Stomach (tissue), 4 donors: ENCODE measurements at regions not wholly inside any gene's neighbourhood (a gene's known extent, or its start where the extent isn't known, plus 50 kb on each side); places are given as distances from the start of the nearest gene placed in this dataset.

ENCODE experiments used
- POLR2A ChIP-seq, 4 donors: fragments of 450-650 bp; IDR thresholded peaks; one replicate each; pipeline ENCODE4 v1.6.1; 2016; ENCODE audit warnings: antibody characterized with exemption in 4 of 4, control low read depth in 2 of 4, mild to moderate bottlenecking in 1 of 4, moderate library complexity in 1 of 4
- POLR2AphosphoS5 ChIP-seq, 3 donors: sonication (generic); formaldehyde crosslinking; IDR thresholded peaks; one replicate each; pipeline ENCODE4 v1.6.1; 2016; ENCODE audit warnings: antibody characterized with exemption in 3 of 3
- TF ChIP-seq, protein P1 (sequence below), 7 experiments: fragments of 450-650 bp in 4 of 7; fragments of 200-600 bp in 3 of 7; sonication (generic) in 3 of 7; IDR thresholded peaks; one replicate each; pipeline ENCODE4 v1.5.1; 2016 to 2019; ENCODE audit warnings: antibody characterized with exemption in 7 of 7, control low read depth in 2 of 7, mild to moderate bottlenecking in 1 of 7

DNA sequence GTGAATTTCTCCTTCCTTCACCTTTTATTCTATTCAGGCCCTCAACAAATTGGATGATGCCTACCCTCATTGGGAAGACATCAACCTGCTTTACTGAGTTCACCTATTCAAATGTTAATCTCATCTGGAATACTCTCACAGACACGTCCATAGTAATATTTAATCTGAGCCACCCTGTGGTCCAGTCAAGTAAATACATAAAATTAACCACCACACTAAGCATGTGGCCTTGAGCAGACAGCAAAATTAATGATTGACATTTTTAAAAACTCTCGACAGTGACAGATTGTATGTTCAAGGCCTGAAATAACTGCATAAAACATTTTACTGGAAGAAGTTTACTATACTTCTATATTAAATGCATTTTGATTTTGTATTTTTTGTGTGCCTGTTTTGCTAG lies 540.6 kb upstream of the GCFC2 start:
- no peak for TF ChIP-seq POLR2A (IDR thresholded peaks at IDR 0.05)
- TF ChIP-seq, protein P1, sequence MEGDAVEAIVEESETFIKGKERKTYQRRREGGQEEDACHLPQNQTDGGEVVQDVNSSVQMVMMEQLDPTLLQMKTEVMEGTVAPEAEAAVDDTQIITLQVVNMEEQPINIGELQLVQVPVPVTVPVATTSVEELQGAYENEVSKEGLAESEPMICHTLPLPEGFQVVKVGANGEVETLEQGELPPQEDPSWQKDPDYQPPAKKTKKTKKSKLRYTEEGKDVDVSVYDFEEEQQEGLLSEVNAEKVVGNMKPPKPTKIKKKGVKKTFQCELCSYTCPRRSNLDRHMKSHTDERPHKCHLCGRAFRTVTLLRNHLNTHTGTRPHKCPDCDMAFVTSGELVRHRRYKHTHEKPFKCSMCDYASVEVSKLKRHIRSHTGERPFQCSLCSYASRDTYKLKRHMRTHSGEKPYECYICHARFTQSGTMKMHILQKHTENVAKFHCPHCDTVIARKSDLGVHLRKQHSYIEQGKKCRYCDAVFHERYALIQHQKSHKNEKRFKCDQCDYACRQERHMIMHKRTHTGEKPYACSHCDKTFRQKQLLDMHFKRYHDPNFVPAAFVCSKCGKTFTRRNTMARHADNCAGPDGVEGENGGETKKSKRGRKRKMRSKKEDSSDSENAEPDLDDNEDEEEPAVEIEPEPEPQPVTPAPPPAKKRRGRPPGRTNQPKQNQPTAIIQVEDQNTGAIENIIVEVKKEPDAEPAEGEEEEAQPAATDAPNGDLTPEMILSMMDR (IDR thresholded peaks at IDR 0.05): no peak
- no peak for TF ChIP-seq POLR2AphosphoS5 (IDR thresholded peaks at IDR 0.05)
